ENCODE measurements at regions not wholly inside any gene's neighbourhood (a gene's known extent, or its start where the extent isn't known, plus 50 kb on each side); places are given as distances from the start of the nearest gene placed in this dataset.

DNA sequence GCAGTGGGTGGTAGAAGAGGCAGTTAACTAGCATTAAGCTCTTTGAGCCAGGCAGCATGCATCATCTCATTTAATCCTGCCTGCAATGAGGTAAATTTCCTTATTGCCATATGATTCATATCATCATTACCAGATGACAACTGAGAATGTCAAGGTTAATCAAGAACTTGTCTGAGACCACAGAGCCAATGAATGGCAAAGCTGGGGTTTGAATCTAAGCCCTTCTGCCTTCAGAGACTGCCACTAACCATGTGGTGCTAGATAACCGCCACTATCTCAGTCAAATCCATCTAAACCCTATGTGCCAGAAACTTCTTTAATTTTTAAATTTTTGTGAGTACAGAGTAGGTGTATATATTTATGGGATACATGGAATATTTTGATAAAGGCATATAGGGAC lies 77.8 kb upstream of the GRIP1 start:
- no peak for TF ChIP-seq POLR2A (IDR thresholded peaks at IDR 0.05; ENCODE audit: low read depth, low read length)
- TF ChIP-seq POLR2AphosphoS5 (IDR thresholded peaks at IDR 0.05; ENCODE audit: low read depth, low read length), result no peak
- TF ChIP-seq PAX5 (IDR thresholded peaks at IDR 0.05; ENCODE audit: insufficient read depth, low read length, severe bottlenecking), result no peak
- no peak for TF ChIP-seq SPI1 (IDR thresholded peaks at IDR 0.05; ENCODE audit: low read depth, low read length)

Measured in GM12891 (cell line).